Smooth muscle cell of the brain vasculature (primary cell): ENCODE measurements at regions not wholly inside any gene's neighbourhood (a gene's known extent, or its start where the extent isn't known, plus 50 kb on each side); places are given as distances from the start of the nearest gene placed in this dataset.
"Not testable (repeated sequence)": the region's sequence is repeated elsewhere in the genome, so short reads cannot be mapped to it uniquely, and the experiment has no call there.

Source experiments
- DNase-seq: peaks from one replicate; pipeline ENCODE4 v3.0.0-alpha.2; 2012; ENCODE audit warnings: low read depth, low spot score

- no peak for DNase-seq
Measured at GRCh38 chr6:19602434-19603013, 234.6 kb upstream of the ID4 start.

GRCh38 chr6:19603721-19604120, 233.4 kb upstream of the ID4 start:
- DNase-seq: no peak

DNA sequence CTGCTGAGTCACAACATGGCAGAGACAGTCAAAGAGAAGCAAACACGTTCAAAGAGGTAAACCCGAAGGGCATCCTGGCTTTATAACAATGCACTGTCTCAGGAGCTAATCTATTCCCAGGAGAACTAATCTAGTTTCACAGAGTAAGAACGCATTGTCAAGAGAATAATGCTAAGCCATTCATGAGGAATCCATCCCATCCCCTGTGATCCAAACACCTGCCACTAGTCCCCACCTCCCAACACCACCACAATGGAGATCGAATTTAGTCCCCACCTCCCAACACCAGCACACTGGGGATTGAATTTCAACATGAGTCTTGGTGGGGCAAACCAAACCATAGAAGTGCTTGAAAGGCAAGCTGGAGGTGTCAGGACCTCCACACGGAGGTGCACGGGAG, 231.5 kb upstream of the ID4 start:
- DNase-seq: no peak

DNA sequence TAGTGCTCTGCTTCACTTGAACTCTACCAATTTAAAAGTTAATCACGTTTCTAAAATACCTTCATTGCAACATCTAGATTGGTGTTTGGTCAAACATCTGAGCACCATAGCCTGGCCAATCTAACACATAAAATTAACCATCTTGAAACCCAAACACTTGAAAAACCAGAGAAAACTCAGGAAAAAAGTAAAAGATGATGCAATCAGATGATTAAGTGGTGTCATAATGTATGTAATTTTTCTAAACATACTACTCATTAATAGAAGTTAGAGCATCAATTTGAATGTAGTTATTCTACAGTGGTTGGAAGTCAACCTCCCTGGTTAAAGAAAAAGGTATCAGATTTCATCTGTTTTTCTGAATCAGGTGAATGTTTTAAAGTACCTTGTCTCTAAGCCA, 228.6 kb upstream of the ID4 start:
- DNase-seq: no peak

DNA sequence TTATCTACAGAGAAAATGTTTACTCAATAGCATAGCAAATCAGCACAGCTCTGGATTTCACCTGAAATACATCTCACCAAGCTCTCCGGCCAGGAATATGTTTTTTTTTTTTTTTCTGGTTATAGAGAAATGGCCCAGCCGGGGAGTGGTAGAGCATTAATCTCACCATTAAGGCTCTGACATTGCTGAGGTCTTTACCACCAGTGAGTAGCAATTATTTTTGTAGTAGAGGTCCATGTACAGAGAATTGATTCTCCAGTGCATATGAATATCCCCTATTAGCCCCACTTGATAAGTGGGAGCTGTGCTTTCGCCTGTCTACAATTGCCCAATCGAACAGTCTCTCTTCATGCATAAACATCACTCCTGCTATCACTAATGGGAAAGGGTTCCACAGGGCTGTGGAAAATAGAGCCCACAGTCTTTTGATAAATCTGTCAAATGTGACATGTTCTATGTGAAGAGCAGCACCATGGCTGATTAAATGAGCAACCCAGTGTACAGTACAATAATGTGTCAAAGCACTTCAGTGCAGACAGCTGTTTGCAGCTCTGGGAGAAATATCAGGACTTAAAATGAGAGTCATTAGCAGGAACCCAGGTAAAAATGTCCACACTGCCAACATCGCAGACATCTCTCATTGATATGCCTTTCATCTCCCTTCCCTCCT, 227.1 kb upstream of the ID4 start:
- DNase-seq: no peak

DNA sequence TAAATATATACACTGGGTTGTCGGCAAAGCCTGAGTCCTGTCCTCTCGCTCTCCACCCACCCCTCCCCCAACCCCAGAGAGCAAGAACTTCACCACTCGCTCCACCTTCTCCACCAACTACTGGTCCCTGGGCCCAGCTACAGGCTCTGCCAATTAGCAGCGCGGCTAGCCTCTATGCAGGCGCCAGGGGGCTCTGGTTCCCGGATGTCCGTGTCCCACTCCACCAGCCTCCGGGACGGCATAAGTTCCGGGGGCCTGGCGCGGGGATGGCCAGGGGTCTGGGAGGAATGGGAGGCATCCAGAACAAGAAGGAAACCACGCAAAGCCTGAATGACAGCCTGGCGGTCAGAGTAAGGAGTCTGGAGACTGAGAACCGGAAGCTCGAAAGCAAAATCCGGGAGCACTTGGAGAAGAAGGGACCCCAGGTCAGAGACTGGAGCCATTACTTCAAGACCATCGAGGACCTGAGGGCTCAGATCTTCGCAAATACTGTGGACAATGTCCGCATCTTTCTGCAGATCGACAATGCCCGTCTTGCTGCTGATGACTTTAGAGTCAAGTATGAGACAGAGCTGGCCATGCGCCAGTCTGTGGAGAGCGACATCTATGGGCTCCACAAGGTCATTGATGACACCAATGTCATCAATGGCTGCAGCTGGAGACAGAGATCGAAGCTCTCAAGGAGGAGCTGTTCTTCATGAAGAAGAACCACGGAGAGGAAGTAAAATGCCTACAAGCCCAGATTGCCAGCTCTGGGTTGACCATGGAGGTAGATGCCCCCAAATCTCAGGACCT, 224.3 kb upstream of the ID4 start:
- not testable (repeated sequence) for DNase-seq

DNA sequence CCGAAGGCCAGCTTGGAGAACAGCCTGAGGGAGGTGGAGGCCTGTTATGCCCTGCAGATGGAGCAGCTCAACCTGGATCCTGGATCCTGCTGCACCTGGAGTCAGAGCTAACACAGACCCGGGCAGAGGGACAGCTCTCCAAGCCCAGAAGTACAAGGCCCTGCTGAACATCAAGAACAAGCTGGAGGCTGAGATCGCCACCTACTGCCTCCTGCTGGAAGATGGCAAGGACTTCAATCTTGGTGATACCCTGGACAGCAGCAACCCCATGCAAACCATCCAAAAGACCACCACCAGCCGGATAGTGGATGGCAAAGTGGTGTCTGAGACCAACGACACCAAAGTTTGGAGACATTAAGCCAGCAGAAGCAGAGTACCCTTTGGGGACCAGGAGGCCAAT, 223.5 kb upstream of the ID4 start:
- no peak for DNase-seq

DNA sequence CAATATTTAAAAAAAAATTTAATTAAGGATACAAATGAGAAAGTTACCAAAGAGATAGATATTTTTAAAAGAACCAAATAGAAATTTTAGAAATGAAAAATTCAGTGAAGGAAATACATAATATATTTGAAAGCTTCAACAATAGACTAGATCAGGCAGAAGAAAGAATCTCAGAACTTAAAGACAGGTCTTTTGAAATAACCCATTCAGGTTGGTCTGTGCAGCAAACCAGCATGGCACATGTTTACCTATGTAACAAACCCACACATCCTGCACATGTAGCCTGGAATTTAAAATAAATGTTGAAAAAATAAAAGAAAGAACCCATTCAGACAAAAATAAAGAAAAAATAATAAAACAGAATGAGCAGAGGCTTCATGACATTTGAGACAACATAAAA, 221.1 kb upstream of the ID4 start:
- no peak for DNase-seq

GRCh38 chr6:19632230-19632629, 204.9 kb upstream of the ID4 start:
- DNase-seq: no peak

DNA sequence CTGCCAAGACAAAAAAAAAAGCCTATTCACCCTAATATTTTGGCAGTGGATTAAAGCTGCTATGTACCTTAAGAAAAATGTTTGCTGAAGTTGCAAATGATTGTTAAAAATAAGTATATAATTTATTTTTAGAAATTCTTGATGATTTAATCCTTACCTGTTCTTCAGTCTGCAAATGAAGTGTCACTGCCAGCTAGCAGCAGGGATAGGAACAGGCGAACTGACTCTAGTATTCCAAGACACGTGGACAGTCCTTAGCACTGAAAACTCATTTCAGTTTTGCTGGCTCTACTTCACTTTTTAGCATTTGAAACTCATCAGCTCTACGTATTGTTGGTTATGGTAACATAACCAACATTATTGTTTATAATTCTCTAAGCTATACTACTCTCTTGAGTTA, 204.4 kb upstream of the ID4 start:
- DNase-seq: no peak

GRCh38 chr6:19635728-19636127, 201.4 kb upstream of the ID4 start:
- no peak for DNase-seq

GRCh38 chr6:19637010-19637409, 200.2 kb upstream of the ID4 start:
- no peak for DNase-seq

DNA sequence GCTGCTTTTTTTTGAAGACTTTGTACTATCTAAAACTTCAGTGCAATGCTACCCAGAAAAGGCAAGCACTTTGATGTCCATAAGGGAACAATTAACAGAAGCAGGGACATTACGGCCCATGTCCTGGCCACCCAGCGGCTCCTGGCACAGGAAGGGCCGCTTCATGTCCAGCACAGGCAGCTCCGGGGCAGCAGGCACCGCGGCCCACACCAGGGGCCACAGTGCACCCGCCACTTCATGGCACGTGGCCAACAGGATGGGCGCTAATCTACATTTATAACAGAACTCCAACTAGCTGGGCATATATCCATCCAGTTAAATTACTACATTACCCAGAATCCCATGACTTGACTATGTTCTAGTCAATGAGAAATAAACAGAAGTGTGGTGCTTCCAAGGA, 198.2 kb upstream of the ID4 start:
- DNase-seq: no peak

DNA sequence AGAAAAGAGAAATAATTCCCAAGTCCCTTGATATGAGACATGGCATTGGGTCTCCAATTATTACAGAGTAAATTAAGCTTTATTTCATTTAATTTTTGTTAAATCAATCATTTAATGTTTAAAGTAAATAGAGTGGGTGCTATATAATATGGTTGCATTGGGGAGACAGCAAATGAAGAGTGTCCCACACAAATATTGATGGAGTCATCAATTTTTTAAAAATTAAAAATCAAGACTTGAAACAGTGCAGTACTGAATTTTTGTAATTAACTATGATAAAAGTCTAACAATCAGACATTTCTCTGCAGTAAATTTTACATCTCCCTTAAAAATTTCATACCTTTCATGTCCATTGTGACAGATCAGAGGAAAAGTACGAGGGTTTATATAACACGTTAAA, 193.9 kb upstream of the ID4 start:
- DNase-seq: no peak

DNA sequence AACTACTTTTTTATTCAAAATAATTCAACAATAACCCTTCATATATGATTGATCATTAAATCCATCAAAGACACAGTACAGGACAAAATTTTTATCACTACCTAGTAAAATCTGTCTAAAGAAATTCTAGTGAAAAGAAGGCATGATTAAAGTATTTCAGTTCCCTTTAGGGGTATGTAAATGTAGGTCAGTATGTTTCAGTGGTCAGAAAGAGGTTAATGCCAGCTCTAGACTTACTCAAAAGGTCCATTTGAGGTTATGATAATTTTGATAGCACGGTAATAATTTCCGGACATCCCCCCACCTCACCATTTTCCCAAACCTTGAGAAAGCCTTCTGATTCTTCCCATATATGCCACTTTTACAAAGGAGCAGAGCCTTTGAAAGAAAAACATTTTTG, 193.5 kb upstream of the ID4 start:
- DNase-seq: no peak

GRCh38 chr6:19655744-19656143, 181.4 kb upstream of the ID4 start:
- DNase-seq: no peak

DNA sequence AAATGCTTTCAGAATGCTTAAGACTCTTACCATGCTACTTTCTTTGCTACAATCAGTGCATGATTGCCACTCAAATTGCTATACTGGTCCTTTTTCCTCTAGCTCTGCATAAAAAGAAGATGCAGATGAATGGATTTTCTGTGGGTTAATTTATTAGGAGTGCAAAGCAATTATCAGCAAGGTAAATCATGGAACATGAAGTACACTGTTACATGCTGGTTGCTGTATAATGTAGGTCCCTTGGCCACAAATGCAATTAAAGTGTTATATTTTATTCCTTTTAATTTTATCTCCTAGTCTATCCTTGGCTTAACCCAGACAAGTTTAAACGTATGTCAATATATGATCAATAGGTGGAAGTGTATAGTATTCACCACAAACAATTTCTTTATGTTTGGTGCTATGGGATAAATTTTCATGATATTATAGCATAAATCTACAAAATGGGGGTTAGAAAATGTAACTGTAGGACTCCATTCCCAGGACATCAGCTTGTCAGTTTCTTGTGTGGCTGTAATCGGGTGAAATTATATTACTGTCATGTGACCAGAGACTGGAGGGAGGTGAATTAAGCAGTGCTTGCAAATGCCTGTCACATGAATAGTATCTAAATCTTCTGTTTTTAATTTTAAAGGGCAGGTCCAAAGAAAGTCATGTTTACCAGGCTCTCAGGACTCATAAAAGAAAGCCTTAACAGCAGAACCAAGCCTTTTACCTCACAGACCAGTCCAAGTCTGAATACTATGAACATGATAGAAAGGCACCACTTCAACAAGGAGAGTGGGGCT, 176.9 kb upstream of the ID4 start:
- no peak for DNase-seq

DNA sequence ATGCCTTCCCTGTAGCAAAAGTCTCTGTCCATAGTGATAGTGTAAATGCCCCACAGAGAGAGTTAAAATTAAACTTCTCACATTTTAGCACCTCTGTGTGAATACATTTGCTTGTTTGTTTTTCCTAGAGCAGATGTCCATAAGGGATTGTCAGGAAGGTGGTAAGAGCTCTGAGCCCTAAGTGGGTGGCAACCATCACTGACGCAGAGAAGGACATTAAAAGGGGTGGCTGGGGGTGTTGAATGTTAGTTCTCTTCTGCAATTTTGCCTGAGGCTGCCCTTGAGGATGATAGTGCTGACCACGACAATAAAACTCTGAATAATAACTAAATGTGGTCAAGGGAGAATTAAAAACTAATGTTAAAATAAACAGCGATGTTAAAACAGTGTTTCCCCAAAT, 174.3 kb upstream of the ID4 start:
- DNase-seq: no peak

- DNase-seq: no peak
Measured at GRCh38 chr6:19663479-19663878, 173.7 kb upstream of the ID4 start.

- DNase-seq: no peak
Measured at GRCh38 chr6:19664050-19664449, 173.1 kb upstream of the ID4 start.

GRCh38 chr6:19664878-19665612, 172.1 kb upstream of the ID4 start:
- DNase-seq: no peak

DNA sequence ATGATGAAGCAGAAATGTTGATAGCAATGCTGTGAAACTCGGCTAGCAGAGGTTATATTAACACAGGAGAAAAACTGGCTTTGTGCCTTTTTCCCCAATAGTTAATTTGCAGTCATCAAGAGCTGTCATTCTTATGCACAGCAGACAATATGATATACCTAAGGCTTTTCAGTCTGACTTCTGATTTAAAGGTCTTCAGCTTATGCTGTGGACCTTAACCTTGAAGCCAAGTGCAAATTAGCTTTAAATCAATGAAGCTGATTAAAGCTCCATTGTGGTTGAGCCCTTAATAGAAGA, 171.6 kb upstream of the ID4 start:
- DNase-seq: no peak
